HG03060 (cell line): ENCODE measurements at regions not wholly inside any gene's neighbourhood (a gene's known extent, or its start where the extent isn't known, plus 50 kb on each side); places are given as distances from the start of the nearest gene placed in this dataset.

Experiments used
- ATAC-seq: cut with Tn5 transposase; IDR thresholded peaks from one replicate; pipeline ENCODE4 v1.9.1; 2021; ENCODE audit warnings: low read depth, moderate number of reproducible peaks; ENCODE audit not compliant: unreplicated experiment

GRCh38 chr17:14838567-14838966 lies 426.6 kb downstream of the PMP22 start:
- no peak for ATAC-seq

- ATAC-seq: no peak
These were observed 431.8 kb downstream of the PMP22 start for GRCh38 chr17:14833201-14833785.

- ATAC-seq: no peak
These were observed 433.6 kb downstream of the PMP22 start for GRCh38 chr17:14831491-14831890.

GRCh38 chr17:14827396-14827919 lies 437.7 kb downstream of the PMP22 start:
- ATAC-seq: no peak

- ATAC-seq: no peak
These were observed 438.8 kb downstream of the PMP22 start for GRCh38 chr17:14826358-14826757.

- ATAC-seq: no peak
These were observed 446.7 kb downstream of the PMP22 start for GRCh38 chr17:14818469-14818868.

GRCh38 chr17:14815079-14815478 lies 450.0 kb downstream of the PMP22 start:
- no peak for ATAC-seq

GRCh38 chr17:14813649-14814370 lies 451.3 kb downstream of the PMP22 start:
- ATAC-seq: no peak

- ATAC-seq: no peak
These were observed 456.7 kb downstream of the PMP22 start for GRCh38 chr17:14808425-14808824.

- no peak for ATAC-seq
These were observed 459.8 kb downstream of the PMP22 start for GRCh38 chr17:14805348-14805747.

- no peak for ATAC-seq
These were observed 461.3 kb downstream of the PMP22 start for GRCh38 chr17:14803826-14804225.

- no peak for ATAC-seq
These were observed 467.3 kb downstream of the PMP22 start for GRCh38 chr17:14797801-14798200.

- no peak for ATAC-seq
These were observed 468.1 kb downstream of the PMP22 start for GRCh38 chr17:14797021-14797420.

GRCh38 chr17:14794961-14795360 lies 470.2 kb downstream of the PMP22 start:
- ATAC-seq: no peak

GRCh38 chr17:14793237-14793636 lies 471.9 kb downstream of the PMP22 start:
- ATAC-seq: no peak

GRCh38 chr17:14792746-14793145 lies 472.4 kb downstream of the PMP22 start:
- ATAC-seq: no peak

GRCh38 chr17:14791221-14791620 lies 473.9 kb downstream of the PMP22 start:
- ATAC-seq: no peak

- no peak for ATAC-seq
These were observed 474.6 kb downstream of the PMP22 start for GRCh38 chr17:14790521-14790920.

GRCh38 chr17:14784997-14785696 lies 480.0 kb downstream of the PMP22 start:
- peak; percentile 51 for ATAC-seq

GRCh38 chr17:14781123-14781522 lies 480.2 kb downstream of the HS3ST3B1 start:
- no peak for ATAC-seq

- no peak for ATAC-seq
These were observed 479.3 kb downstream of the HS3ST3B1 start for GRCh38 chr17:14780097-14780651.
